DMS 273 (cell line): ENCODE measurements at regions not wholly inside any gene's neighbourhood (a gene's known extent, or its start where the extent isn't known, plus 50 kb on each side); places are given as distances from the start of the nearest gene placed in this dataset.
"Not testable (repeated sequence)": the region's sequence is repeated elsewhere in the genome, so short reads cannot be mapped to it uniquely, and the experiment has no call there.

Experiments used
- DNase-seq: peaks from one replicate; lab custom pipeline; 2025; ENCODE audit not compliant: unreplicated experiment; lab: John Stamatoyannopoulos, UW

GRCh38 chr3:145094355-145094941 lies 1066.5 kb downstream of the PLOD2 start:
- DNase-seq: peak; percentile 87

GRCh38 chr3:145111141-145111540 lies 1049.8 kb downstream of the PLOD2 start:
- DNase-seq: not testable (repeated sequence)

- no peak for DNase-seq
Measured at GRCh38 chr3:145116769-145117168, 1044.2 kb downstream of the PLOD2 start.

GRCh38 chr3:145118303-145118702 lies 1042.7 kb downstream of the PLOD2 start:
- DNase-seq: no peak

GRCh38 chr3:145124900-145125678 lies 1035.9 kb downstream of the PLOD2 start:
- no peak for DNase-seq

GRCh38 chr3:145133281-145133680 lies 1027.7 kb downstream of the PLOD2 start:
- DNase-seq: no peak

GRCh38 chr3:145134738-145135137 lies 1026.2 kb downstream of the PLOD2 start:
- DNase-seq: no peak

GRCh38 chr3:145144361-145144760 lies 1016.6 kb downstream of the PLOD2 start:
- no peak for DNase-seq

GRCh38 chr3:145145461-145145860 lies 1015.5 kb downstream of the PLOD2 start:
- peak; percentile 28 for DNase-seq

GRCh38 chr3:145159640-145160039 lies 1001.3 kb downstream of the PLOD2 start:
- peak; percentile 23 for DNase-seq

GRCh38 chr3:145170121-145170520 lies 990.9 kb downstream of the PLOD2 start:
- peak; percentile 19 for DNase-seq

- DNase-seq: no peak
Measured at GRCh38 chr3:145175626-145176025, 985.4 kb downstream of the PLOD2 start.

GRCh38 chr3:145176907-145177306 lies 984.1 kb downstream of the PLOD2 start:
- DNase-seq: no peak

- no peak for DNase-seq
Measured at GRCh38 chr3:145177828-145178227, 983.2 kb downstream of the PLOD2 start.

GRCh38 chr3:145182196-145182911 lies 978.6 kb downstream of the PLOD2 start:
- no peak for DNase-seq

- DNase-seq: no peak
Measured at GRCh38 chr3:145183261-145183660, 977.7 kb downstream of the PLOD2 start.

GRCh38 chr3:145188079-145188770 lies 972.8 kb downstream of the PLOD2 start:
- DNase-seq: peak; percentile 68

- DNase-seq: peak; percentile 20
Measured at GRCh38 chr3:145190138-145190537, 970.8 kb downstream of the PLOD2 start.

- DNase-seq: no peak
Measured at GRCh38 chr3:145190761-145191160, 970.2 kb downstream of the PLOD2 start.

- DNase-seq: no peak
Measured at GRCh38 chr3:145191543-145191942, 969.4 kb downstream of the PLOD2 start.

- peak; percentile 6 for DNase-seq
Measured at GRCh38 chr3:145197051-145197820, 963.7 kb downstream of the PLOD2 start.
